T-cell (primary cell): ENCODE measurements at regions not wholly inside any gene's neighbourhood (a gene's known extent, or its start where the extent isn't known, plus 50 kb on each side); places are given as distances from the start of the nearest gene placed in this dataset.

ENCODE experiments used
- ATAC-seq, 4 experiments: fragments of 200-7000 bp in 3 of 4; fragments of 150-1000 bp in 1 of 4; cut with Tn5 transposase; replicated peaks in 1 of 4; 1 replicate in 3 of 4; 2 replicates in 1 of 4; pipeline ENCODE4 v1.10.0; 2021; ENCODE audit warnings: moderate library complexity in 3 of 4, mild to moderate bottlenecking in 2 of 4, moderate number of reproducible peaks in 1 of 4
- CTCF ChIA-PET, 2 donors: fragments of 300-600 bp; sonication (Branson Sonifier 250); formaldehyde crosslinking; loops; one replicate each; lab custom pipeline; 2022; ENCODE audit warnings: antibody characterized with exemption in 2 of 2; lab: Charles Lee
- POLR2A ChIA-PET, 2 donors: fragments of 300-600 bp; sonication (Branson Sonifier 250); formaldehyde crosslinking; loops; one replicate each; lab custom pipeline; 2022; ENCODE audit warnings: antibody characterized with exemption in 2 of 2; lab: Charles Lee
- DNase-seq, 35 experiments: peaks; one replicate each; pipeline versions ENCODE4 v3.0.0 to v3.0.0-alpha.2; 2013 to 2023
- H3K27ac ChIP-seq: one replicate; pipeline ENCODE4 v1.5.1; 2013; ENCODE audit warnings: low read length
- H3K27me3 ChIP-seq, 2 experiments: replicated peaks in 1 of 2; 1 replicate in 1 of 2; 2 replicates in 1 of 2; pipeline versions ENCODE4 v1.6.1 to v1.7.0; 2013; ENCODE audit warnings: low read length in 1 of 2, mixed read lengths in 1 of 2; ENCODE audit not compliant: control insufficient read depth in 2 of 2, insufficient read depth in 2 of 2; ENCODE audit errors: extremely low read depth in 1 of 2
- H3K36me3 ChIP-seq, 2 donors: 1 replicate in 1 of 2; 2 replicates in 1 of 2; pipeline versions ENCODE4 v1.6.1 to v1.7.0; 2013; ENCODE audit warnings: low read length in 1 of 2; ENCODE audit not compliant: control insufficient read depth in 2 of 2, insufficient read depth in 1 of 2; ENCODE audit errors: extremely low read depth in 1 of 2
- H3K4me1 ChIP-seq, 2 experiments: 1 replicate in 1 of 2; 2 replicates in 1 of 2; pipeline versions ENCODE4 v1.6.1 to v1.7.0; 2013; ENCODE audit warnings: low read length in 2 of 2, mixed read lengths in 1 of 2; ENCODE audit not compliant: insufficient read depth in 2 of 2, control insufficient read depth in 1 of 2; ENCODE audit errors: extremely low read depth in 1 of 2
- H3K4me3 ChIP-seq, 2 donors: 1 replicate in 1 of 2; 2 replicates in 1 of 2; pipeline versions ENCODE4 v1.5.1 to v1.7.0; 2013; ENCODE audit warnings: mild to moderate bottlenecking in 2 of 2, low read length in 1 of 2, moderate library complexity in 1 of 2; ENCODE audit not compliant: control insufficient read depth in 1 of 2; ENCODE audit errors: extremely low read depth in 1 of 2
- H3K9me3 ChIP-seq: 2 replicates; pipeline ENCODE4 v1.7.0; 2013
- H3K27ac Mint-ChIP-seq, 2 donors: one replicate each; pipeline ENCODE4 v1.8.0; 2020 to 2021; ENCODE audit warnings: mild to moderate bottlenecking in 2 of 2, mixed read lengths in 2 of 2
- H3K27me3 Mint-ChIP-seq, 2 donors: one replicate each; pipeline ENCODE4 v1.8.0; 2021 to 2022; ENCODE audit warnings: mixed read lengths in 2 of 2
- H3K36me3 Mint-ChIP-seq: one replicate; pipeline ENCODE4 v1.8.0; 2021; ENCODE audit warnings: mixed read lengths
- H3K4me1 Mint-ChIP-seq, 3 donors: one replicate each; pipeline ENCODE4 v1.8.0; 2020 to 2022; ENCODE audit warnings: mixed read lengths in 3 of 3, mild to moderate bottlenecking in 1 of 3
- H3K4me3 Mint-ChIP-seq, 3 donors: one replicate each; pipeline ENCODE4 v1.8.0; 2020 to 2022; ENCODE audit warnings: mild to moderate bottlenecking in 3 of 3, mixed read lengths in 3 of 3, moderate library complexity in 3 of 3
- H3K9me3 Mint-ChIP-seq, 3 donors: one replicate each; pipeline ENCODE4 v1.8.0; 2020 to 2022; ENCODE audit warnings: mixed read lengths in 3 of 3
- WGBS: methylation state at CpG from one replicate; pipeline ENCODE4 v1.1.5; 2013; ENCODE audit warnings: missing lambda C conversion rate; ENCODE audit not compliant: insufficient coverage; 5-methylcytosine and 5-hydroxymethylcytosine counted together

DNA sequence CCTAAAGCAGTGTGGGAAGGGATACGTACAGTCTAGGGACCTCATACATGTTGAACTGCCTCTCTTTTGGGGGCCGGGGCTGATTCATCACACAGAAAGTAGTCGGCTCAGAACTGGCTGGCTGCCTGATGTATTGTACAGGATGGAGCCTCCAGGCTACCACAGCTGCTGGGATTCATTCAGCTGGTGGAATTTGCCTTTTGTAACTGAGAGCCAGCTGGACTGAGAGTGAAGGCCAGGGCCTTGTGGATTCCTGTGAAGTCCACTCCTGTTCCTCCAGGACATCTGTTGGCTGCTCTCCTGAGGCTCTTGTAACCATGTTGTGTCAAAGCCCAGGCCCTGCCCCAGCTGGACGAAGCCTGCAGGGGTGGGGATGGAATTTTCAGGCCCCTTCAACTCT, 116.3 kb upstream of the PRICKLE1 start:
- H3K4me3 ChIP-seq: no peak overlapping the region
- H3K4me1 ChIP-seq: no peaks in the 10 kb centered on the region
- H3K9me3 Mint-ChIP-seq: peaks cover 0 to 9% (median 2%) of the 10 kb centered on the region in 3 donors
- no peaks in the 10 kb centered on the region for H3K36me3 Mint-ChIP-seq
- no peak for ATAC-seq
- DNase-seq: no peak
- H3K4me1 Mint-ChIP-seq: no peaks in the 10 kb centered on the region
- ChIA-PET CTCF (no interaction called here), POLR2A (interaction anchor here in 1 of 2 donors (0.6 kb wide), 1 partner anchor 29 kb away, joined by 3 read pairs; no protein-coding TSS in a partner anchor)
- no peak overlapping the region for H3K27ac ChIP-seq
- no peak overlapping the region for H3K4me3 Mint-ChIP-seq
- no peaks in the 10 kb centered on the region for H3K9me3 ChIP-seq
- no peaks in the 10 kb centered on the region for H3K36me3 ChIP-seq
- H3K27me3 ChIP-seq: peaks cover 0 to 5% of the 10 kb centered on the region in 2 experiments
- no peaks in the 10 kb centered on the region for H3K27me3 Mint-ChIP-seq
- WGBS: 48% methylated on average over 3 of the region's 4 CpGs
- no peak overlapping the region for H3K27ac Mint-ChIP-seq

DNA sequence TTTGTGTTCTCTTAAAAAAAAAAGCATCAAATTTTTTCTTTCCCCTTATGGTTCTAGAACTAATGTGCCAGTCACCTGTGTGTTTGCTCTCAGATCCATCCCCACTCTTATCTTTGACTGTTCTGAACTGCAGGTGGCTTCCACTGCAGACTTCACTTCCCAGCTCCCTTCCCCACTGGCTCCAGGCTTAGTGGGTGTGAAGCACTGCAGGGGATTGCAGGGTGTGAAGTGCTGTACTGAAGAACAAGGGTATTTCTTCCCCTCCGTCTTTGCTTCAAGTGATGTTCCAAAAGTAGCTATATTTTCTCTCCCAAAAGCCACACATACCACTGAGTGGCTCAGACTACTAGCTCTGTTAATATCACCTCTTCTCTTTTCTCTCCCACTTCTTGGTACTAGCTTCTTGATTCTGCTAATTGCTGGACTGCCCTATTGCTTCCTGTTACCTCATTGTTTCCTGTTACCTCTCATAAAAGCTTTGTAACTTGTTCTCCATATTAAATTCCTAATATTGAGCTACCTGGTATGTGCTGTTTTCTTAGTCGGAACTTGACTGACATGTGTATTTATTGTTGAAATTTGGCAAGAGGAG, 115.4 kb upstream of the PRICKLE1 start:
- H3K4me3 ChIP-seq: no peak overlapping the region
- ChIA-PET POLR2A (no interaction called here), CTCF (no interaction called here)
- no peaks in the 10 kb centered on the region for H3K36me3 ChIP-seq
- H3K36me3 Mint-ChIP-seq: no peaks in the 10 kb centered on the region
- no peaks in the 10 kb centered on the region for H3K9me3 ChIP-seq
- no peaks in the 10 kb centered on the region for H3K4me1 ChIP-seq
- H3K4me1 Mint-ChIP-seq: no peaks in the 10 kb centered on the region
- no peak overlapping the region for H3K27ac ChIP-seq
- no peak overlapping the region for H3K4me3 Mint-ChIP-seq
- ATAC-seq (no peak), DNase-seq (no peak)
- no peak overlapping the region for H3K27ac Mint-ChIP-seq
- H3K9me3 Mint-ChIP-seq: peaks cover 0 to 7% (median 2%) of the 10 kb centered on the region in 3 donors
- 20% methylated on average over 1 of the region's 2 CpGs for WGBS
- peaks cover 0 to 5% of the 10 kb centered on the region in 2 experiments for H3K27me3 ChIP-seq
- no peaks in the 10 kb centered on the region for H3K27me3 Mint-ChIP-seq

DNA sequence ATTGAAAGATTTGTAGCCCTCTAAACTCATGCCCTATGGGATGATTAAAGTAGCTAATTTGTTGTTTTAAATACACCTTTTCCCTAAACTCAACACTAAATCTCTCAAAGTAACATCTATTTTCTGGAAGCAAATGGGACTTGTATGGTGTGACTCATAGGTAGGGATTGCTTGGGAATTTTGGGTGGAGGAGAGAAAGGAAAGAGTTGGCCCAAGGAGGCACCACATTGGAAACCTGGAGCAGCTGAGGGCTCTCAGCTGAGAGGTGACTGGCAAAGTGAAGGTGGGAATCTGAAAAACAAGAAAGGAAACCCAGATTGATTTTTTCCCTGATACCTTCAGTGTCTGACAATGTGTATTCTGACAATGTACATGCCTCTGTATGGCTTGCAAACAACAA, 114.8 kb upstream of the PRICKLE1 start:
- no peaks in the 10 kb centered on the region for H3K27me3 Mint-ChIP-seq
- H3K4me1 Mint-ChIP-seq: no peaks in the 10 kb centered on the region
- ATAC-seq: no peak
- H3K4me3 Mint-ChIP-seq: no peak overlapping the region
- no peak overlapping the region for H3K4me3 ChIP-seq
- ChIA-PET POLR2A (no interaction called here), CTCF (no interaction called here)
- no peak overlapping the region for H3K27ac ChIP-seq
- peaks cover 0 to 5% of the 10 kb centered on the region in 2 experiments for H3K27me3 ChIP-seq
- no peaks in the 10 kb centered on the region for H3K36me3 Mint-ChIP-seq
- H3K4me1 ChIP-seq: no peaks in the 10 kb centered on the region
- DNase-seq: no peak
- no peaks in the 10 kb centered on the region for H3K36me3 ChIP-seq
- peaks cover 0 to 3% (median 2%) of the 10 kb centered on the region in 3 donors for H3K9me3 Mint-ChIP-seq
- no peaks in the 10 kb centered on the region for H3K9me3 ChIP-seq
- no peak overlapping the region for H3K27ac Mint-ChIP-seq

DNA sequence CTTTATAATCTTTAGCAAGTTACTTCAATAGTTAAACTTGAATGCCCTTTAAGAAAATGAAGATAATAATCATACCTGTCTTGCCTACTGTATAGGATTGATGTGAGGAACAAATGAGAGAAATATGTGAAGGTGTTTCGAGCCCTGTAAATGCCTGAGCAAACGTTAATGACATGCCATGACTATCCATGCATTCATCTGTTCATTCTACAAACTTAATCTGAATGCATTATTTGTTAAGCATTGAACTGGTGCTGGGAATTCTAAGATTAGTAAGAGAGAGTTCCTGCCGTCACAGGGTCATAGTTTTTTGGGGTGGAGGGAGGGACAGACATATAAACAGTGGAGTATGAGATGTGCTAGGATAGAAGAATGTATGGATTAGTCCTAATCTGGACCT, 111.5 kb upstream of the PRICKLE1 start:
- 86% methylated on average over 1 of the region's 3 CpGs for WGBS
- H3K9me3 ChIP-seq: no peaks in the 10 kb centered on the region
- no peak overlapping the region for H3K27ac ChIP-seq
- Mint-ChIP-seq H3K27ac (no peak overlapping the region), H3K9me3 (no peaks in the 10 kb centered on the region), H3K4me1 (no peaks in the 10 kb centered on the region), H3K36me3 (no peaks in the 10 kb centered on the region), H3K4me3 (no peak overlapping the region), H3K27me3 (no peaks in the 10 kb centered on the region)
- ATAC-seq (no peak), DNase-seq (no peak)
- ChIA-PET CTCF (no interaction called here), POLR2A (no interaction called here)
- no peak overlapping the region for H3K4me3 ChIP-seq
- H3K36me3 ChIP-seq: no peaks in the 10 kb centered on the region
- H3K27me3 ChIP-seq: peaks cover 0 to 5% of the 10 kb centered on the region in 2 experiments
- H3K4me1 ChIP-seq: no peaks in the 10 kb centered on the region

DNA sequence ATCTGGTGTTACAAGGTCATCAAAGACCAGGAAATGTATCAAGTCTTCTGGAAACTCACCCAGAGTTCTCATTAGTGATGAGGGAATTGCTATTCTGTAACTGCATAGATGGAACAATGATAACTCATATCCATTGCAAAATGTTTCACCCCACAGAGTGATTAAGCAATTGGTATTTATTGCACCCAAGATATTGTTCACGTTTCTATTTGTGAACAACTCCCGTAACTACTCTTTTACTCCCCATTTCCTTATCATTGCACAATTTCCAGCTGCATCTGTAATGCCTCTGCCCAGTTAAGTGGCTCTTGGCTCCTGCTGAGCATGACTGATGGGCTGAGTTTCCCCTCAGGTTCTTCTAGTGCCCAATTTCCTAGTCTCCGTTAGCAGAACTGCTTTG, 108.7 kb upstream of the PRICKLE1 start:
- DNase-seq (no peak), ATAC-seq (no peak)

DNA sequence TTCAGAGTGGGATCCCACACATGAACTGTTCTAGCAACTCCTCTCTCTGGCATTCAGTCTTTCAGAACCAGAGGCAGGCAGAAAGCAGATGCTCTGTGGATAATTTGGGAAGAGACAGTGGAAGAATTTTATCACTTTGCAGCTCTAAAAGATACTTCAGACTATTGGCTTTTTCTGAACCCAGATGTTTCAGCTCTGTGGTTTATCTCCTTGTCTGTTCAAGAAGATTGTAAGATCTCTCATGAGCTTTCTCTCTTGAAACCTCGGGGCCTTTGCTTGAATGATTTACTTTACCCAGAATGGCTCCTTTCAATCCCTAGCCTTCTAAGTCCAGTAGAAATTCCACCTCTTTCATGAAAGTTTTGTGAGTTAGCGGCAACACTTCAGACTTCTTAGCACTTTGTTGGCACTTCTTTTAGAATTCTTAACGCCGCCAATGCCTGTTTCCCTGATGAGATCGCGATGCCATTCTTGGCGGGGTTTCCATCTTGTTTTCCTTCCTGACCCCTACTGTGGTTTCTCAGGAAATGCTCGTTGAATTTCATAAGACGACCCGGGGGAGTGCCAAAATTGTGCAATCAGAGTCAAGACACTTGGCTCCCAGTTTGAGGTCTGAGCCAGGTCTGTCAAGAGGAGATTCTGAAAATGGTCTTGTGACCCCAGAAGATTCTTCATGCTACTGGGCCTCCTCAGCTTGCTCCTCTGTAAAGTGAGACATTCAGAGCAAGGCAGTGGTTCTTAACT, 107.0 kb upstream of the PRICKLE1 start:
- no peaks in the 10 kb centered on the region for H3K9me3 ChIP-seq
- Mint-ChIP-seq H3K9me3 (peaks cover 0 to 4% (median 2%) of the 10 kb centered on the region in 3 donors), H3K4me1 (peaks cover 0 to 3% (median 0%) of the 10 kb centered on the region in 3 donors), H3K27ac (no peak overlapping the region), H3K27me3 (no peaks in the 10 kb centered on the region), H3K4me3 (no peak overlapping the region), H3K36me3 (no peaks in the 10 kb centered on the region)
- no peaks in the 10 kb centered on the region for H3K36me3 ChIP-seq
- POLR2A ChIA-PET: no interaction called here
- no peak for DNase-seq
- H3K27me3 ChIP-seq: peaks cover 0 to 2% of the 10 kb centered on the region in 2 experiments
- no peak overlapping the region for H3K27ac ChIP-seq
- WGBS: 75% methylated on average over 10 of the region's 10 CpGs
- no peak for ATAC-seq
- no peak overlapping the region for H3K4me3 ChIP-seq
- CTCF ChIA-PET: no interaction called here
- no peaks in the 10 kb centered on the region for H3K4me1 ChIP-seq

More for the DNA sequence above, 108.7 kb upstream of the PRICKLE1 start:
- no peaks in the 10 kb centered on the region for H3K27me3 Mint-ChIP-seq
- Histone ChIP-seq H3K9me3 (no peaks in the 10 kb centered on the region), H3K4me3 (no peak overlapping the region), H3K27ac (no peak overlapping the region), H3K27me3 (peaks cover 0 to 2% of the 10 kb centered on the region in 2 experiments), H3K36me3 (no peaks in the 10 kb centered on the region), H3K4me1 (no peaks in the 10 kb centered on the region)
- H3K9me3 Mint-ChIP-seq: peaks cover 0 to 2% (median 0%) of the 10 kb centered on the region in 3 donors
- ChIA-PET CTCF (no interaction called here), POLR2A (no interaction called here)
- no peak overlapping the region for H3K27ac Mint-ChIP-seq
- H3K4me3 Mint-ChIP-seq: no peak overlapping the region
- 82% methylated on average over 3 of the region's 3 CpGs for WGBS
- H3K36me3 Mint-ChIP-seq: no peaks in the 10 kb centered on the region
- H3K4me1 Mint-ChIP-seq: peaks cover 0 to 3% (median 0%) of the 10 kb centered on the region in 3 donors
